KMS-11 (cell line): ENCODE measurements at regions not wholly inside any gene's neighbourhood (a gene's known extent, or its start where the extent isn't known, plus 50 kb on each side); places are given as distances from the start of the nearest gene placed in this dataset.
A peak's percentile ranks its signal among the peaks of the same experiment; 100 is the strongest.

Source experiments
- H2AFZ ChIP-seq: fragments of 200-600 bp; sonication (generic); 2 replicates; pipeline ENCODE4 v1.6.1; 2016; ENCODE audit warnings: antibody characterized with exemption, mixed run types, low read depth
- H3K27ac ChIP-seq: fragments of 200-600 bp; sonication (generic); 2 replicates; pipeline ENCODE4 v1.6.1; 2016; ENCODE audit warnings: mild to moderate bottlenecking, mixed run types
- H3K27me3 ChIP-seq: fragments of 200-600 bp; sonication (generic); 2 replicates; pipeline ENCODE4 v1.6.1; 2017; ENCODE audit warnings: mild to moderate bottlenecking, low read depth, mixed run types, moderate library complexity; ENCODE audit not compliant: insufficient read depth
- H3K36me3 ChIP-seq: fragments of 200-600 bp; sonication (generic); 2 replicates; pipeline ENCODE4 v1.6.1; 2017; ENCODE audit warnings: mild to moderate bottlenecking, mixed run types; ENCODE audit not compliant: insufficient read depth
- H3K4me1 ChIP-seq: fragments of 200-600 bp; sonication (generic); 2 replicates; pipeline ENCODE4 v1.6.1; 2016; ENCODE audit warnings: mild to moderate bottlenecking, low read depth, mixed run types; ENCODE audit not compliant: poor library complexity, severe bottlenecking
- H3K4me2 ChIP-seq: fragments of 200-600 bp; sonication (generic); 2 replicates; pipeline ENCODE4 v1.7.0; 2016; ENCODE audit warnings: mild to moderate bottlenecking, mixed run types
- H3K4me3 ChIP-seq: fragments of 200-600 bp; sonication (generic); IDR thresholded peaks from 2 replicates; pipeline ENCODE4 v1.6.1; 2017; ENCODE audit warnings: low read depth, low read length, mixed read lengths; ENCODE audit not compliant: insufficient read depth
- H3K79me2 ChIP-seq: fragments of 200-600 bp; sonication (generic); 2 replicates; pipeline ENCODE4 v1.6.1; 2016; ENCODE audit warnings: low read depth, mixed run types; ENCODE audit not compliant: insufficient read depth
- H3K9ac ChIP-seq: fragments of 200-600 bp; sonication (generic); 2 replicates; pipeline ENCODE4 v1.6.1; 2016; ENCODE audit warnings: mild to moderate bottlenecking, mixed run types
- H4K20me1 ChIP-seq: fragments of 200-600 bp; sonication (generic); 2 replicates; pipeline ENCODE4 v1.6.1; 2016; ENCODE audit warnings: mild to moderate bottlenecking, mixed run types; ENCODE audit not compliant: insufficient read depth
- TF ChIP-seq, protein P1 (sequence below): fragments of 200-600 bp; sonication (generic); conservative IDR thresholded peaks from 2 replicates; pipeline ENCODE4 v1.6.1; 2017; ENCODE audit warnings: low read depth, mild to moderate bottlenecking, antibody characterized with exemption, low read length, moderate library complexity, mixed read lengths

DNA sequence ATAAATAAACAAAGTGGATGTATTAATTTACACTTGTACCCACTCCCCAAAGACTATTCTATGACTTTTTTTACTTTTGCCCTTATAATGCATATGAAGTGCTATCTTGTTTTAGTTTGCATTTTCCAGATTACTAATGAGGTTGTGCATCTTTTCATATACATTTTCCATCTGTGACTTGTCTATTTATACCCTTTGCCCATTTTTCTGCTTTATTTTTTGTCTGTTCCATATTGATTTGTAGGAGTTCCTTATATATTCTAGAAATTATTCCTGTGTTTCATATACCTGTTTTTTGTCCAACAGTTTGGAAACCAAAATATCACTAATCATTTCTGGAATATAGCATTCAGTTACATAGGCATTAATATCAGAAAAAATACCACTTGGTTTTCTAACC is 54.0 kb upstream of the SLC30A5 start:
- no peak overlapping the region for H3K9ac ChIP-seq
- H3K27me3 ChIP-seq, result no peaks in the 10 kb centered on the region
- H3K4me2 ChIP-seq, result no peak overlapping the region
- H2AFZ ChIP-seq, result no peak overlapping the region
- no peaks in the 10 kb centered on the region for H4K20me1 ChIP-seq
- TF ChIP-seq, protein P1, sequence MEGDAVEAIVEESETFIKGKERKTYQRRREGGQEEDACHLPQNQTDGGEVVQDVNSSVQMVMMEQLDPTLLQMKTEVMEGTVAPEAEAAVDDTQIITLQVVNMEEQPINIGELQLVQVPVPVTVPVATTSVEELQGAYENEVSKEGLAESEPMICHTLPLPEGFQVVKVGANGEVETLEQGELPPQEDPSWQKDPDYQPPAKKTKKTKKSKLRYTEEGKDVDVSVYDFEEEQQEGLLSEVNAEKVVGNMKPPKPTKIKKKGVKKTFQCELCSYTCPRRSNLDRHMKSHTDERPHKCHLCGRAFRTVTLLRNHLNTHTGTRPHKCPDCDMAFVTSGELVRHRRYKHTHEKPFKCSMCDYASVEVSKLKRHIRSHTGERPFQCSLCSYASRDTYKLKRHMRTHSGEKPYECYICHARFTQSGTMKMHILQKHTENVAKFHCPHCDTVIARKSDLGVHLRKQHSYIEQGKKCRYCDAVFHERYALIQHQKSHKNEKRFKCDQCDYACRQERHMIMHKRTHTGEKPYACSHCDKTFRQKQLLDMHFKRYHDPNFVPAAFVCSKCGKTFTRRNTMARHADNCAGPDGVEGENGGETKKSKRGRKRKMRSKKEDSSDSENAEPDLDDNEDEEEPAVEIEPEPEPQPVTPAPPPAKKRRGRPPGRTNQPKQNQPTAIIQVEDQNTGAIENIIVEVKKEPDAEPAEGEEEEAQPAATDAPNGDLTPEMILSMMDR, result no peak
- H3K36me3 ChIP-seq, result no peaks in the 10 kb centered on the region
- no peak overlapping the region for H3K27ac ChIP-seq
- peaks cover 26% of the 10 kb centered on the region for H3K4me1 ChIP-seq
- no peak overlapping the region for H3K4me3 ChIP-seq
- no peaks in the 10 kb centered on the region for H3K79me2 ChIP-seq

DNA sequence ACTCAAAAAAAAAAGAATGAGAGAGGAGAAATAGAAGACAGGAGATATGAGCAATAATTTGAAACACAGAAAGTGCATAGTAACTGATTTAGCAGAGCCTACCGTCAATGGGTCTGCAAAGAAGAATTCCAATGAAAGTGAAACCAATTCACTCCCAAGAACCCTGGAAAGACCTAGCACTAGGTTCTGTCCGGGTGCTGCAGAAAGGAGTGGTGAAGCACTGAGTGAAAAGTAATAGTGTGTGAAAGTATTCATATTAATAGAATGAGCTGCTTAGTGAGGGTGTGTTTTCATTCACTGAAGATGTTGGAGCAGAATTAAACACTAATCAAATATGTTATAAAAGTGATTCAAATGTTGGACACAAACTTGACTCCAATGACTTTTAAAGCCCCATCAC is 51.3 kb upstream of the SLC30A5 start:
- peak overlapping the region; percentile 87; the same call in 1 of the 2 replicates for H3K4me2 ChIP-seq

DNA sequence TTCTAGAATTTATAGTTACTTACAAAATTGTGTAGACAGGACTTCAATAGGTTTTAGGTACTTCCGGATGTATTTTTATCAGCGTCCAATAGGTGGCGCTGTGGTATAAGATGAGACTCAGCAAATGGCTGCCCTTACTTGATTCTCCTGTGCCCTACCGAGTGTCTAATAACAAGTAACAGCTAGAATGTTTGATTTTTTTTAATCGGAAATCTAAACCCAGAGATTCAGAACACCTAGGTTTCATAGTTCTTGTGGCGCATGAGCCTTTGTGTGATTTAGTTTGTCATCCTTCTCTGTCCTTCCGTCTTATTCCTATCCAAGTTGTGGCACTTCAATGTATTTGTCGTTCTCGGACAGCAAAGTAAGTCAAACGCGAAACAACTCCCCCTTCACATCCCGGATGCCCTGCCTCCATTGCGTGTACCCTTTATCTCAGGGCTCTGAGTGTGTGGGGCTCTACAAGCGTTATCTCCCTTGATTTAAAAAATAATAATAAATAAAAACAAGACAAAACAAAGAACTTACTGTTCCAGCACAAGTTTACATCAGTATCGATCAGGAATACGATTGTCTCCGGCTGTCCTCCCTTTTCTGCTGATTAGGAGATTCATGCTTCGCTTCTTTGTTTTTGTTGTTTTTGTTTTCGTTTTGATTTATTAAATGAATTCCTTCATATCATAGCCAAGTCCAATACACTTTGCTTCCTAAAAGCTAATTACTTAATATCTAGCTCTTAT is 50.7 kb upstream of the SLC30A5 start:
- TF ChIP-seq, protein P1, result peak; percentile 97
- H3K4me3 ChIP-seq, result no peak overlapping the region
- peaks cover 58% of the 10 kb centered on the region for H3K4me1 ChIP-seq
- no peaks in the 10 kb centered on the region for H4K20me1 ChIP-seq
- H3K4me2 ChIP-seq, result peak overlapping the region; percentile 87
- H3K9ac ChIP-seq, result peak overlapping the region; percentile 66
- H2AFZ ChIP-seq, result peak overlapping the region; percentile 75
- peak overlapping the region; percentile 97 for H3K27ac ChIP-seq
- no peaks in the 10 kb centered on the region for H3K27me3 ChIP-seq
- no peaks in the 10 kb centered on the region for H3K36me3 ChIP-seq
- no peaks in the 10 kb centered on the region for H3K79me2 ChIP-seq

More for the DNA sequence above, 51.3 kb upstream of the SLC30A5 start:
- Histone ChIP-seq H3K79me2 (no peaks in the 10 kb centered on the region), H3K9ac (no peak overlapping the region), H3K4me1 (peaks cover 52% of the 10 kb centered on the region), H3K27me3 (no peaks in the 10 kb centered on the region), H3K4me3 (no peak overlapping the region), H3K36me3 (no peaks in the 10 kb centered on the region), H4K20me1 (no peaks in the 10 kb centered on the region), H2AFZ (peak overlapping the region; percentile 75), H3K27ac (peak overlapping the region; percentile 97; the same call in 1 of the 2 replicates)
- TF ChIP-seq, protein P1, result no peak

DNA sequence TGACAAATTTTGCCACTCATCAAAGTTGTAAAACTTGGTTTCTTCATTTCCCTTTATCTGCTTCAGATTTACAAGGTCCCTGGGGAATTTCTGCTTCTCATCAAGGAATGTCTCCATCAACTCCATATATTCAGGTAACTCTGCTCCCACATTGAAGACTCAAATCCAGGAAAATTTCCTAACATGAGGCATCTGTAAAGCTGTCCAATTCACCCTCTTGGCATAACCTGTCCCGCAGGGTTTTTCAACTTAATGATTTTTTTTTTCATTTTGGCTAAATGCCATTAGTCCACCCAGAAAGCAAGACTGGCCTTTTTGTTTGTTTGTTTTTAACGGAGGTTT is 50.2 kb upstream of the SLC30A5 start:
- Histone ChIP-seq H3K9ac (peak overlapping the region; percentile 66), H3K4me1 (peaks cover 64% of the 10 kb centered on the region), H4K20me1 (no peaks in the 10 kb centered on the region), H3K4me2 (peak overlapping the region; percentile 87), H3K27me3 (no peaks in the 10 kb centered on the region), H3K36me3 (no peaks in the 10 kb centered on the region), H3K79me2 (no peaks in the 10 kb centered on the region), H3K27ac (peak overlapping the region; percentile 97), H3K4me3 (no peak overlapping the region), H2AFZ (peak overlapping the region; percentile 75)
- TF ChIP-seq, protein P1, result no peak
